ENCODE measurements at regions not wholly inside any gene's neighbourhood (a gene's known extent, or its start where the extent isn't known, plus 50 kb on each side); places are given as distances from the start of the nearest gene placed in this dataset.
"Not testable (repeated sequence)": the region's sequence is repeated elsewhere in the genome, so short reads cannot be mapped to it uniquely, and the experiment has no call there.

DNA sequence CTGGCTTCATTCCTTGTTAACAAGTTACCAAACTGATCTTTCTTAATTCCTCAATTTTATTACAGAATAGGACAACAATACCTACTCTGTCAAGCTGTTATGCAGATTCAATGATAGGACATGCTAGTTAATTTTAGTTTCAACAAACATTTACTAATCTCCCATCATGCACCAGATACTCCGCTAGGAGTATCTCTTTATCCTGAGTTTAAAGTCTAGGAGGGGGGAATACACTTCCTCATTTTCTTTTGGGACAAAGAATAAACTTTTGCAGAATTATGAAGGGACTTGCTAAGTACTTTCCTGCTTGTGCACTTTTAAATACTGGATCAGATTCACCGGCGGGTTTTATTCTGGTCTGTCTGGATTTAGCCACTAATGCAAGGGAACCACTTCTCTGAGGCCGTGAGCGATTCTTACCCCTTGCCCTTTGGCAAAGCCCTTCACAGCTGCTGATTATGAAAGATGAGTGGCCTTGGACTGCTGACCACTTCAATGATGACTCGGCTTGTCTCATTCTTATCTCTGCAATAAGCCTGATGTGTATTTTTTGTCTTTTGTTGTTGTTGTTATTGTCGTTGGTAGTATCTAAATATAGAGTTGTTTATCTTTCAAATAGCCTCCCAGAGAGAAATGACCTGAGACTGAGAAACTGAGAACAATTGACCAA, 73.9 kb downstream of the RMI1 start:
- ATAC-seq (no peak), DNase-seq (no peak)
- intact Hi-C loops (cut with micrococcal nuclease): no loop called here

DNA sequence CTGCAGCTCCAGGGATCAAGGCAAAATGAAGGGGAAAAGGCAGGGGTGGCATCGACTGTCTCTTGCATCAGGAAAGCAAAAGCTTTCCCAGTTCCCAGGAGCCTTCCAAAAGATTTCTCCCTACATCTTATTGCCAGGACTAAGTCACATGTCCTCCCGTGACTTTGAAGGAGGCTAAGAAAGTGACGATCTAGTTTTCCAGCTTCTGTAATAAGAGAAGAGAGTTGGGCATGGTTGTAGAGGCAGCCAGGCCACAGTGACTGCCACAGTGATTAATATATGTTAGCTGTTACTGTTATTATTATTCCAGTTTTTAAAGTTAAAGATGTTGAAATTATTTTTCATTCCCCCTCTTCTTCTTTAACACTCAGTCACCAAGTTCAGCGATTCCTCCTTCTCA, 77.1 kb downstream of the RMI1 start:
- ATAC-seq (no peak), DNase-seq (no peak)

DNA sequence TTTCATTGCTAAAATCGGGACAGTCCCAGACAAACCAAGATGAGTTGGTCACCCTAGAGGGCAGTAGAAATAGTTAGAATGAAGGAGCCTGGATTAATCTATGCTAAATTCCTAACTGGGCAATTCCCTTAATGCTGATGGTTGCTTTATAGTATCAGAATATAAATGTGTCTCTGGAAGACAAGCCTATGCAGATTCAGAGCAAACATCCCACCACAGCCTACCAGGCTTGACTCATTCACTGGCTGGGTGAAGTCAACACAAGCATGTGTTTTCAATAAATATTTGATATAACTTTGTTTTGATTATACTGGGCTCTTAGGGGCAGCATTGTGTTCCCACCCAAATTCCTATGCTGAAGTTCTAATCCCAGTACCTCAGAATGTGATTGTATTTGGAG, 79.3 kb downstream of the RMI1 start:
- intact Hi-C loops (cut with micrococcal nuclease): loop anchor here (10.0 kb wide), 1 partner anchor 115 kb away; no protein-coding TSS in a partner anchor
- ATAC-seq: no peak
- no peak for DNase-seq

More for the DNA sequence above, 77.1 kb downstream of the RMI1 start:
- intact Hi-C loops (cut with micrococcal nuclease): no loop called here

DNA sequence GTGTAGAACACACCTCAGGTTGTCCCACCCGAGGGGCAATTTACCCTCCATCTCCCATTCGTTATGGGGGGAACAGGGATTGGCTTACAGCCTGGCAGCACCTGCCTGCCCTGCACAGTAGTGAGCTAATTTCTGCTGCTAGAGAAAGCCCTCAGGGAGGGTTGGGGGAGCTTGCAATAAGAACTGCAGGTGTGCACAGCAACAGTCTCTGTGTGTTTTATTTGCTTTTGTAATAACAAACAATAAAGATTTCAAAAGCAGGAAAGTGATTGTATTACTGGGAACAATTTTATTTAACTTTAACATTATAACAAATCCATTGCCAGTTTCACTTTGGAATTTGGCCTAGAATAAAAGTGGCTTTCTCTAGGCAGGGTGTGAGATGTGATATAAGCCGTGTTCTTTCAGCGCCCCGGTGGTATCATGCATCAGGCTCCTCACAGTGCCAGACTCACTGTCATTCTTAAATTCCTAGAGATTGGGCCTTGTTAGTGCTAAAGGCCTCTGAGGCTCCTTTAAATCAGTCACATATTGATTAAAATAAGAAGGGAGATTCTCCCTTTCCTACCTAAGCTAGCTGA, 81.1 kb downstream of the RMI1 start:
- intact Hi-C loops (cut with micrococcal nuclease): loop anchor here (10.0 kb wide), 1 partner anchor 113 kb away; no protein-coding TSS in a partner anchor
- peak; percentile 35 for DNase-seq
- peak; percentile 92 for ATAC-seq

DNA sequence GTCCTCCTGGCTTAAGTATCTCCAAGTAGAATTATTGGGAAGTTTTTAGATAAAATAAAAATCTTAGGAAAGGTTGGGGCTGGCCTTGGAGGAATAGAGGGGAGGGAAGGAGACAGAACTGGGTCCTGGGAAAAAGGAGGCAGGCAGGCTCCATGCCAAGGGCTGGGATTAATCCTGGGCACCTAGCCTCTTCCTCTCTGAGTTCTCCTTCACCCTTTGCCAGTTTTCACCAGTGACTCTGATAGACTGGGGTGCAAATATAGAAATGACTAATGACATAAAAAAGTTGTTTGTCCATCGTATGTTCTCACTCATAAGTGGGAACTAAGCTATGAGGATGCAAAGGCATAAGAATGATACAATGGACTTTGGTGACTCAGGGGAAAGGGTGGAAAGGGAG, 81.9 kb downstream of the RMI1 start:
- peak; percentile 82 for DNase-seq
- intact Hi-C loops (cut with micrococcal nuclease): loop anchor here (10.0 kb wide), 1 partner anchor 112 kb away; no protein-coding TSS in a partner anchor
- peak; percentile 98 for ATAC-seq

DNA sequence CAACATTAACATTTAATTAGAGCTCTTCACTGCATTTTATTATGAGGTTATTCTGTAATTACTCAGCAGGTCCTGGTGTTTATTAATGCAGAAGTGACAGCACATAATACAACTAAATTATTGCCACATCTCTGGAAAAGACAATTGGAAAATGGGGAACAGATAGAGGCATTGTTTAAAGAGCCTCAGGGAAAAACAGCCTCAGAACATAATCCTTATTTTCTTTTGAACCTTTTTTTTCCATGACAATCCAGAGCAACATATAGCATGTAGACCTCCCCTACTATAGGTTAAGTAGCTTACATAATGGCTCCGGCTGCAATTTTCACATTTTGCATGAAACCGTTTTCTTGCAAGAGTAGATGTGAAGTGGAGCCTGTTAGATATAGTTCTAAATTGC, 87.2 kb downstream of the RMI1 start:
- intact Hi-C loops (cut with micrococcal nuclease): loop anchor here (10.0 kb wide), 1 partner anchor 107 kb away; no protein-coding TSS in a partner anchor
- no peak for ATAC-seq
- no peak for DNase-seq

DNA sequence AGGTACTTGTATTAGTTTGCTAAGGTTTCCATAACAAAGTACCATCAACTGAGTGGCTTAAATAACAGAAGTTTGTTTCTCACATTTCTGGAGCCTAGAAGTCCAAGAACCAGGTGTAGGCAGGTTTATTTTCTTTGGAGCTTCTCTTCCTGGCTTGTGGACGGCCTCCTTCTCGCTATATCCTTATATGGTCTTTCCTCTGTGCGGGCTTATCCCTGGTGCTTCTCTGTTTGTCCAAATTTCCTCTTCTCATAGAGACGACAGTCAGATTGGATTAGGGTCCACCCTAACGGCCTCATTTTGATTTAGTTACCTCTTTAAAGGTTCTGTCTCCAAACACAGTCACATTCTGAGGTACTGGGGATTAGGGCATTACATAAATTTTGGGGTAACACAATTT, 88.3 kb downstream of the RMI1 start:
- no peak for ATAC-seq
- no peak for DNase-seq
- intact Hi-C loops (cut with micrococcal nuclease): loop anchor here (10.0 kb wide), 1 partner anchor 106 kb away; no protein-coding TSS in a partner anchor

DNA sequence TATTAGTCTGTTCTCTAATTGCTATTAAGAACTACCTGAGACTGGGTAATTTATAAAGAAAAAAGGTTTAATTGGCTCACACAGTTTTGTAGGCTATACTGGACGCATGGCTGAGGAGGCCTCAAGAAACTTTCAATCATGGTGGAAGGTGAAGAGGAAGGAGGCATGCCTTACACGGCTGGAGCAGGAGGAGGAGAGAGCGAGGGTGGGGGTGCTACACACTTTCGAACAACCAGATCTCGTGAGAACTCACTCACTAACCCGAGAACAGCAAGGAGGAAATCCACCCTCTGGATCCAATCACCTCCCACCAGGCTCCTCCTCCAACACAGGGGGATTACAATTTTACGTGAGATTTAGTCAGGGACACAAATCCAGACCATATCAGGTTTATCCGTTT, 90.0 kb downstream of the RMI1 start:
- intact Hi-C loops (cut with micrococcal nuclease): no loop called here
- no peak for ATAC-seq

DNA sequence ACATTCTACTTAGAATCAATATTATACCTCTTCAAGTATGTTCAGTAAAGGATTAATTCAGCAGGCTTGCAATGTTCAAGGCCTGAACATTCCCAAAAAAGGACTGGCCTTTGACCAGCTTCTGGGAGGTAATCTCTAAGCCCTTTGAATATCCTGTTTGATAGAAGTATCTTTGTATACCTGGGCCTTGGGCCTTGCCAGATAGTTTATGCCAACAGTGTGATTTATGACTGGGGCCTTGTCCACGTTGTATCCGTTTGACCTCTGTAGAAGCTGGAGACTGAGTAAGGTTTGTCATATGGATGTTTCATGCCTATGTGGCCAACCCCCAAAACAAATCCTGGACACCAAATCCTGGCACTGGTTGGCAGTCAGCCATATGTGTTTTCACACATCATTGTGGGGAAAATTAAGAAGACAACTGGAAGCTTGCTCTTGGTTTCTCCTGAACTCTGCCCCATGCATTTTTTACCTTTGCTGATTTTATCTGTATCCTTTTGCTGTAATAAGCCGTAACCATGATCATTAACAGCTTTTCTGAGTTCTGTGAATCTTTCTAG, 92.1 kb downstream of the RMI1 start:
- intact Hi-C loops (cut with micrococcal nuclease): no loop called here
- ATAC-seq (no peak), DNase-seq (no peak)

More for the DNA sequence above, 90.0 kb downstream of the RMI1 start:
- DNase-seq: no peak

DNA sequence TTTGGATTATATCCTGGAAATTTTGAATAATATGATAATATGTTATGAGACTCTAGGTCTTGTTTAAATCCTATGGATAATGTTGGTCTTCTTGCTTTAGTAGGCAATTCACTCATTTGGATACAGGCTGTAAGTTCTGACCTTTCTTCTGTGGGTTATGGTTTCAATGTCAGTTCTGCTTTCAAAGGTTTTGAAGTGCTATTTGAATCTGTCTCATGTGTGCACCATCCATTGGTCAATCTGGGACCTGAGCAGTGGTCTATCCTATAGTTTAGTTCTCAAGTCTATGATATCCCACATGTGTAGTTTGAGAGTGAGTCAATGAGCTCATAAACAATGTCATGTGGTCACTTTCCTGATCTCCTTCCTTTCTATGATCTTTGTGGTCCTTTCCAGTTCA, 94.4 kb downstream of the RMI1 start:
- intact Hi-C loops (cut with micrococcal nuclease): no loop called here
- ATAC-seq: no peak
- no peak for DNase-seq

DNA sequence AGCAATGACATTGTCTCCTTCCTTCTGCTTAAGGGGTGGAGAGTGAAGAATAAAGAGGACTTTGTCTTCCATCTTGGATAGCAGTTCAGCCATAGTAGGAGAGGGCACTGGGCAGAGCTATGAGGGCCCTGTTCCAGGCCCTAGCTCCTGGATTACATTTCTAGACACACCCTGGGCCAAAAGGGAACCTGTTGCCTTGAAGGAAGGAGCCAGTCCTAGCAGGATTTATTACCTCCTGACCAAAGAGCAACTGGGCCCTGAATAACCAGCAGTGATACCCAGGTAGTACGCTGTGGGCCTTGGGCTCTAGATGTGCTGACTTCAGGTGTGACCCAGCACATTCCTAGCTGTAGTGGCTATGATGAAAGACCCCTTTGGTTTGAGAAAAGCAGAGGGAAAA, 95.8 kb downstream of the RMI1 start:
- ATAC-seq (no peak), DNase-seq (no peak)
- intact Hi-C loops (cut with micrococcal nuclease): no loop called here

DNA sequence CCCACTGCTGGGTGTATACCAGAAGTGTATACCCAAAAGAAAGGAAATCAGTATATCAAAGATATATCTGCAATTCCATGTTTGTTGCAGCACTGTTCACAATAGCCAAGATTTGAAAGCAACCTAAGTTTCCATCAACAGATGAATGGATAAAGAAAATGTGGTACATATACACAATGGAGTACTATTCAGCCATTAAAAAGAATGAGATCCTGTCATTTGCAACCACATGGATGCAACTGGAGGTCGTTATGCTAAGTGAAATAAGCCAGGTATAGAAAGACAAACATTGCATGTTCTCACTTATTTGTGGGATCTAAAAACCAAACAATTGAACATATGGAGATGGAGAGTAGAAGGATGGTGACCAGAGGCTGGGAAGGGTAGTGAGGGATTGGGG, 97.2 kb downstream of the RMI1 start:
- ATAC-seq; DNase-seq; intact Hi-C loops (cut with micrococcal nuclease): not testable (repeated sequence)

DNA sequence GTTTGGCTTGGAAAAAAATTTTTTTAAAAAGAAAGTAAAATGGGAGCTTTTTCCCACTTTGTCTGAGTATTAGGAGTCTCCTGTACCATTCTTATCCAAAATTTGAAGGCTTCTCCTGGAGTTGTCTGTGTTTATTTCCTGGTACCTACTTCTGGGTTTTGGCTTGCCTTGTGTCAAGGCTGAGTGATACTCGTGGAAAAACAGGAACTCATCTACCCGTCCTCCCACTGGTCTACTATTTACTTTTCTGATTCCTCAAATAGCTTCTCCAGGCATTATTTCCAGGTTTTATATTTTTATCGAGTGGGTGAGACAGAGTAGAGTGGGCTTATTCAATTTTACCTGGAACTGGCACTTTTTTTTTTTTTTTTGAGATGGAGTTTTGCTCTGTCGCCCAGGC, 99.4 kb downstream of the RMI1 start:
- ATAC-seq (no peak), DNase-seq (no peak)
- intact Hi-C loops (cut with micrococcal nuclease): no loop called here

DNA sequence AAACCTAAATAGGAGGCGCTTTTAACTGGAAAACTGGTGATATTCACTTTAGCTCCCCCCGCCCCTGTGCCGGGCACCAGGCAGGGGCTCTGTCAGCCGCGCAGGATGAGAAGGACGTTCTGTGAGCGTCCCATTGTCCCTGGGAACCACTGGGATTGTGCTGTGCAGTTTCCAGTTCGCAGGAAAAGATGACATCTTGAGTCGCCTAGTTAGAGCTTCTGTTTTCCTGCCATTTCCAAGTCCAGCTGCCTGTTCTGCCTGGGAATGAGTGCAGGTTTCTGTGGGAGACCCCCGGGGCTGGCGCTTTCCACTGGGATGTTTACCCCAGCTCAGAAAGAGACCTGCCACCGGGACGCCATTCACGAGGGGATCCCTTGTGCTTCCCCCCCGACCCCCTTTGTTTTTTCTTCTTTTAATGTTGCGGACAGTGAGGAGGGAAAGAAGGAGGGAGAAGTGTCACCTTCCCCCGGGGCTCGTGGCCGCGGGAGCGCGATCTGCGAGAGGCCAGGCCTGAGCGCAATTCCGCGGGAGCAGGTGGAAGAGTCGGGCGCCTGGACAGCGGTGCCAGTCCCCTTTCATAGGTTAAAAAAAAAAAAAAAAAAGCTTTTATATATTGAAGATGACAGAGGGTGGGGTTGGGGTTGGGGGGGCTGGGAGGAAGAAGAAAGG, 121.5 kb downstream of the RMI1 start:
- DNase-seq (no peak), ATAC-seq (no peak)
- intact Hi-C loops (cut with micrococcal nuclease): no loop called here

DNA sequence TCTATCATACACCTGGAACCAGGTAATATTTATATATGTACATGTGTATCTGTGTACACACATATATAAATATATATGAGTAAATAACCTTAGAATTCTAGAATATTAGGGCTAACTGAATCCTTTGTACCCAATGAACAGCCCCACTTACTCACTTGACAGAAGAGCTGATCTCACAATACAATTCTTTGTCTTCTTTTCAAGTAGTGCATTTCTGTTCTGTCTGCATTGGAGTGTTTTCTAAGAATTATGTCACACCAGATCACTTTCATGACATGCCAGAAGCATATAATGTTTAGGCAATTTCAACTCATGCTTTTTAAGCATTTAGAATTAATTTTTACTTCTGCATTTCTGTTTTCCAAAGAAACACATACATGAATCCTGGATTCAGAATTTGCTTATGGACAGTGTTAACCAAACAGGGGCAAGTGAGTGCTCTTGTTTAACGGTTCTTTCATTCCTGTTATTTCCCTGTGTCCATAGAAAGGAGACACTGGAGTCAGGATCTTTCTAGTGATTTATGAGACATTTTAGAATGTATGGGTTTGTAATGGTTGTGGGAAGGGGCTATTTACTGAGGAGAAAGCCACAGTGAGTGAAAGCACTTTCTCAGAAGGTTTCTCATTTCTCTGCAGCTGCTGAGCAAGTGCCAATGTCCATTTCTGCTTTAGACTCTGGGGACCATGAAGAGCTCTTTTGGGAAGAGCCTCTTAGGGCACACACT, 123.2 kb downstream of the RMI1 start:
- intact Hi-C loops (cut with micrococcal nuclease): no loop called here
- ATAC-seq (no peak), DNase-seq (no peak)

DNA sequence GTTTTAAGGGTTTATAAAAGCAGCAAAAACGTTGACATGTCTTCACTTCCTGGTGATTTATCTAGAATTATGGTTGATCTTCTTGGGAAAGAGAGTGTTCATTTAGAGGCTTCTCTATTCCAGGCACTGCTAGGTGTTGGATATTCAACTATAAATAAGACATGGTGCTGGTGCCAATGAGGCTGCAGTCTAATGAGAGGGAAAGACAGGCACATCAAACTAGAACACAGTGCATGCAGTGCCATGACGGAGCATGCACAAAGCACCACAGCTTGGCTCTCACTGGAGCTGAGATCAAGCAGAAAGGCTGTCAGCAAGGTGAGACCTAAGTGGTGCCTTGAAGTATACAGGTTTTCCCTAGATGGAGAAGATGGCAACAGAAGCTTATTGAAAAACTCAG, 126.5 kb downstream of the RMI1 start:
- DNase-seq (no peak), ATAC-seq (peak; percentile 68)
- intact Hi-C loops (cut with micrococcal nuclease): no loop called here

DNA sequence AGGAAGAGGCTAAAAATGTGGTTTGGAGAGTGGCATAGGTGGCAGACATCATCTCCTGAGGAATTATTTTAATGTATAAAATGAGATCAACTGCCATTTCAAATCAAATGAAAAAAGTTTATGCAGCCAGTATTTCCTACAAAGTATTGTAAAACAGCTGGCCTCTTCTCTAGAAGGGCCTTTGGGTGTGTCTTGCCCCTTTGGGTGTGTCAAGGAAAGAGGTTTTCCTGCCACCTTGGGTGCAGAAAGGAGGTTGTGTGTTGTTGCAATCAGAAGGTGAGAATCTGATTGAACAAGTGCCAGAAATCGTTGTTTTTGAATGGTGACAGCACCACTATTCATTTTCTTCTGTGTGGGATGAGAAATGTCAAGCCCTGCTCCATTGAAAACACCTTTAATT, 127.4 kb downstream of the RMI1 start:
- DNase-seq (no peak), ATAC-seq (no peak)
- intact Hi-C loops (cut with micrococcal nuclease): no loop called here

DNA sequence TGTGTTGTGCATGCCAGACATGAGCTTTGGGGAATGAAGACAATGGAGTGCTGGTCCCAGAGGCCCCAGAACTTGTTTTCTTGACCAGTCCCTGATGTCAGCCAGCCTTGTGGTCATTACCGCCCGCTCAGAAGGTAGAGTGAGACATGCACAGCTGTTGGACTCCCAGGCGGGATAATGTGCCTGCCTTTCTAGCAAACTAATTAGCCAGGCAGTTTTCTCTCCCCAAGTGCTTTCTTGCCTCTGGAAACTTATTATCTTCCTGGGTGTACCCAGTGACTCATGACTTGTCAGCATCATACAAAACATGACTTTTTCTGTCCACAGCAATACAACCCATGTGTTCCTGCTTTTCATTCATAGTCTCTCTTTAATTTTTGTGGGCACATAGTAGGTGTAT, 131.1 kb downstream of the RMI1 start:
- intact Hi-C loops (cut with micrococcal nuclease): no loop called here
- no peak for DNase-seq
- ATAC-seq: no peak

DNA sequence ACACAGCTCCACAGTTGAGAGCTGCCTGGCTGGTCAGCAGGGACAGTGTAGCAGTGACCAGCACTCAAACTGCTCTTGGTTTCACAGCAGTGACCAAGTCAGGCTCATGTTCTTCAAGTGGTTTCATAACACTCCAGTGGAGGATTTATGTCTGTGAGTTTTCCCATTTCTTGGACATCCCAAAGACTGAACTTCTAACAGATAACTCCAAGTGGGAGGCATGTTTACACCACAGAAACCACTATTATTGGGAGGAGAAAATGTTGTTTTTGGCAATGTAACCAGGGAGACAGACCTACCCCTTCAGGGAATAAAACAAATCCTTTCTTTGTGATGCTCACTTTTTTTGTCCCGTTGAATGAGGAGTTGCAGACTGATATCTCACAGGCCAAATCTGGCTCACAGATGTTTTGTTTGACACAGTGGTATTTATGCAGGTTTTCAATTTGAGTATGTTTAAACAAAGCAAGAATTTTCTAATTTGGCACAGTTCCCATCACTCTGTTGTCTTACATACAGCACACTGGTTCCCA, 141.5 kb downstream of the RMI1 start:
- ATAC-seq: peak; percentile 81
- DNase-seq: no peak

More for the DNA sequence above, 141.5 kb downstream of the RMI1 start:
- intact Hi-C loops (cut with micrococcal nuclease): no loop called here

Data from left ventricle myocardium superior (tissue), 1 donor.